Hepatic stellate cell (primary cell): ENCODE measurements at regions not wholly inside any gene's neighbourhood (a gene's known extent, or its start where the extent isn't known, plus 50 kb on each side); places are given as distances from the start of the nearest gene placed in this dataset.
"Not testable (repeated sequence)": the region's sequence is repeated elsewhere in the genome, so short reads cannot be mapped to it uniquely, and the experiment has no call there.

Experiments
- DNase-seq: peaks from one replicate; pipeline ENCODE4 v3.0.0; 2011; ENCODE audit warnings: low spot score

GRCh38 chr5:173495225-173495904, 121.1 kb downstream of the BOD1 start:
- peak; percentile 36 for DNase-seq

- DNase-seq: no peak
Observed at GRCh38 chr5:173494446-173494845, 122.0 kb downstream of the BOD1 start.

DNA sequence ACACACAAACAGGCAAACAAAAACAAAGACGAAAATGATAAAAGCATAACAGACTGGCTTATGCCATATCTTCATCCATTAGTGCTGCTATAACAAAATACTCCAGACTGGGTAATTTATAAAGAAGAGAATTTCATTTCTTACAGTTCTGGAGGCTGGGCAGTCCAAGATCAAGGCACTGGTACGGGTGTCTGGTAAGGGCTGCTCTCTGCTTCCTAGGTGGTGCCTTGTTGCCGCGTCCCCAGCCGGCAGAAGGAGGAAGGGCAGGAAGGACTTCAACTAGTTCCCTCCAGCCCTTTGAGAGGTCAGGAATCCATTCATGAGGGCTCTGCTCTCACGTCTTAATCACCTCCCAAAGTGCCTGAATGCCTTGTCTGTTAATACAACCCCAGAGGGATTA, 122.6 kb downstream of the BOD1 start:
- DNase-seq: no peak

- no peak for DNase-seq
Observed at GRCh38 chr5:173493040-173493439, 123.4 kb downstream of the BOD1 start.

GRCh38 chr5:173490681-173491080, 125.8 kb downstream of the BOD1 start:
- DNase-seq: no peak

GRCh38 chr5:173488144-173488543, 128.3 kb downstream of the BOD1 start:
- DNase-seq: no peak

- DNase-seq: no peak
Observed at GRCh38 chr5:173487300-173487699, 129.2 kb downstream of the BOD1 start.

GRCh38 chr5:173486355-173487225, 129.9 kb downstream of the BOD1 start:
- no peak for DNase-seq

GRCh38 chr5:173484569-173484968, 131.9 kb downstream of the BOD1 start:
- no peak for DNase-seq

GRCh38 chr5:173483599-173483998, 132.9 kb downstream of the BOD1 start:
- DNase-seq: not testable (repeated sequence)

DNA sequence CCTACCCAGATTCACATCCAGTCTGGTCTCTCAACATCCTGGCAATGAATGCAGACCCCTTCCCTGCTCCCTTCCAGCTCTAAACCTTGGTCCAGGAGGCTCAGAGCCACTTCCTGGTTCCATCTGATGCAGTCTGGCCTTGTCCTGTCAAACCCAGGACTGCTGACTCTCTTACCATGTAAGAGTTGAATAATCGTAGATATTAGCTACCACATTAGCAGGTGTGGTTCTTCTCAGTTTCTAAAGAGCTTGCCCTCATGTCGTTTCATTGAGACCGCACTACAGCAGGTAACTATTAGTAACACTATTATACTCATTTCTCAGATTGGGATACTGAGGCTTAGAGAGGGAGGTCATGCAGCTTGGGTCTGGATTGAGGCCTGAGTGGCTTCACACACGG, 133.3 kb downstream of the BOD1 start:
- DNase-seq: no peak

DNA sequence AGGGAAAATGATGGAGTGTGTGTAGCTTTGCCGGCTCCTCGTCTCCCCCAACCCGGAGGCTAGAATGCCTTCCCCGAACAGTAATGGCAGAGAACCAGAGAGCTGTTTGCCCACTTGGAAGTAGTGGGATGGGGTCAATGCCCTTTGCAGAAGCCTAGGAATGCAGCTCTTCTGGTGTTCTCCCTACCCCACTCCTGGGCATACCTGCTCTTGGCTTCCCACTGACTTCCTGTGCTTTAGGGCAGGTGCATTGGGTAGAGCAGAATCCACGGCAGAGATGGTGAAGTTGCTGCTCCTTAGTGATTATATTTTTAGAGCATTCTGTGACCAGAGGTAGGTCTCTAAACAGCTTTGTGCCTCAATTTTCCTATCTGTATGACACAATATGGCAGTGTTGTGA, 134.6 kb downstream of the BOD1 start:
- no peak for DNase-seq

- no peak for DNase-seq
Observed at GRCh38 chr5:173480896-173481295, 135.6 kb downstream of the BOD1 start.

DNA sequence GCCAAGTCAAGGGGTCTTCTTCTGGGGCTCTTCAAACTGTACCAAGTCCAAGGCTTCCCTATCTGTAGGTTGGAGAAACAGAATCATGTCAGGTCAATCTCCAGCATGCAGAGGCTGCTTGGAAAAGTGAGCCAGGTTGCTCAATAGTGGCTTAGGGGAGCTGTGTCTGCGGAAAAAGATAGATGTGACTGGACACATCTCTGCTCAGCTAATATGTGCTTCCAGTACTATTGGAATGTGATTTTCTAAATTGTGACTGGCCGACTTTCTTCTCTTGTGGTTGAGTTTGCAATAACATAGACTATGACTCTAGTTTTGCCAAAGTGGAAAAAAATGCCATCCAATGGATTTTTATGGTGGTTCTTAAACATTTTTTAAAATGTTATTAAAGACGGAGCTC, 136.7 kb downstream of the BOD1 start:
- no peak for DNase-seq

DNA sequence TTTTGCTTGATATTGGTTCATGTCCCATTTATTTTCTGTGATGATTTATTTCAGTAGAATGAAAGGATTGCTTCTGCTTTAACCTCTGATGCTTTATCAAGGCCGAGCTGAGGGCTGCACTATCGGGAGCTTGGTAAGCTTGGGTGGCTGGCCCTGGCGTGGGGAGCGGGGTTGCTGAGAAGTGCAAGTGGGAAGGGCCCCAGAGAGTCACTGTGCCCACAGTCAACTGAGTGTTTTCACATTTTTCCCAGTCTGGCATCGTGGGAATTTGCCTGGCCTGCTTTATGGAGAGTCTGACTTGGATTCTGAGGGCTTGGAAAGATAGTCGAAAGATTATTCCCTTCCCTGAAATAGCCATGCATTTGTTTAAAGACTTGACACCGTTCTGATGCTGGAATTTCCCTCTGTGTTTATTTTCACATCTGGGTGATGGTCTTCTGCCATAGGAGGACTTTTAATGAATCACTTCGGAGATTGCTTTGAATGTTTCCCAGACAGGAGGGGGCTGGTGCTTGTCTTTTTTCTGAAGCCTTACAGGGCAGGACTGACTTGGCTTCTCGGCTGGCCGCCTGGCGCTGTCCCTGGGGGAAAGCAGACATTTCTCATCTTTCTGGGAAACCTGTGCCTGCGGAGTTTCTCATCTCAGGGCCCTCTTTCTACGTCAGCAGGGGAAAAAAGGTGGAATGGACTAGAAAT, 139.0 kb downstream of the BOD1 start:
- DNase-seq: peak; percentile 62

GRCh38 chr5:173475780-173476179, 140.7 kb downstream of the BOD1 start:
- no peak for DNase-seq

DNA sequence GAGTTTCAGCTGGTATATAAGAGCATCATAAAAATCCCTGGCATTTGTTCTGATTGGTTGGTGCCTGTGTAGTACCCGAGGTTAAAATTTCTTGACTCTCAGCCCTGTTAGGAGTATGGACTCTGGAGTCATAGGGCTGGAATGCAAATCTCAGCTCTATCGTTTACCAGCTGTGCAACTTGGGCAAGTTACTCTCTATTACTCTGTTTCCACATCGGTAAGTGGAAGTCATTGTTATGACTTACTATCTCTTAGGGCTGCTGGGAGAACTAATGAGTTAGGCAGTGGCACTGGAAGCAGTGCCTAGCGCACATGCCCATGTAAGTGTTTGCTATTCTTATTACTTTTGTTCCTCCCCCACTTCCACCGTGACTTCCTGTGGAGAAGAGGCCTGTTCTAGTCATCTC, 141.6 kb downstream of the BOD1 start:
- DNase-seq: no peak

DNA sequence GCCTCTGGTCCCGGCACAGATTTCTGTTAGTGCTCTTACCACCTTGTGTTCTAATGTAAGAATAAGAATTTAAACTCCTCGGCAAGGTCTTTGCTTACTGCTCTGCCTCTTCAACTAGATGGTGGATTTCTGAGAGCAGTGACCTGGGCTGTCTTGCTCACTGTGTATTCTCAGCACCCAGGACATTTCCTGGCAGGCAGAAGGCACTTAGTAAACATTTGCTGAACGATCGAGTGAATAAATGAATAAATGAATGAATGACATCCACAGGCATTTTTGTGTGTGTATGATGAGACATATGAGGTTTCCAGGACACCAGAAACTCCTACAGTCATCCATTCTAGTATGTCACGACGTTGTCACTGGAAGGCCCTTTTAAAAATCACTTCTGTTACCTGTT, 143.2 kb downstream of the BOD1 start:
- no peak for DNase-seq

DNA sequence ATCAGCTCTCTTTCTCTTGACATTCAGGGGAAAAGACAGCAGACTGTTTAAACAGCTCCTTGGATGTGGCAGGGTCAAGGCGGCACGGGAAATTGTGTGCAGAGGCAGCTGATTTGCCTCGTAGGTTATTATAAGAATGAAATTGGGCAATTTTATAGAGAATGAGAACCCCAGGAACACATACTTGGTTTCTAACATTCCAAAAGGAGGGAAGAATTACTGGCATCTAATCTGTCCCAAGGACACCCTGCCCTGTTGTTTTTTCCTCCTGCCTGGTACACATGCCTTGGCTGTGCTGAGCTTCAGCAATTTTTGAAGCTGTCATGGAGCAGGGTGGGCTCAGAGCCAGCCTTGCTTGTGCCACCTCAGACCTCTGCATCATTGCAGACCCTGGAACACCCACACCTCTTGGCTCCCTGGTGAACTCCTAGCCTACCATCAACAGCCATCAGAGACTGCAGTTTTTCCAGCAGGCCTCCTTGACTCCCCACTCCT, 143.6 kb downstream of the BOD1 start:
- DNase-seq: no peak

DNA sequence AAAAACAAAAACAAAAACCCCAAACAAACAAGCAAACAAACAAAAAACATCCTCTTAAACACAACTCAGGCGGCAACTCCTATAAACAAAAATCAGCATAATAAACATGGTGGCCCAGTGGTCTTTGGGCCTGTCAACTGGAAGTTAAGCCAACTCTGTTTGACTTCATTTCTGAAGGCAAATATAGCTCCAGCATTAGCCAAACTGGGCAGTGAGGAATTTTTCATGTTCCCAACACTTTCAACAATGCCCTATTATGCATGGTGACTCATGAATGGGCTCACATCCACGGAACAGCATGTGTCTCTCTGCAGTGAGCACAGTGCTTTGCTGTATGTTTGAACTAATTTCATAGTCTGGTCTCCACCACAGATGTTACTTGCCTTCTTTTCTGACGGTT, 143.9 kb upstream of the STC2 start:
- DNase-seq: peak; percentile 60

DNA sequence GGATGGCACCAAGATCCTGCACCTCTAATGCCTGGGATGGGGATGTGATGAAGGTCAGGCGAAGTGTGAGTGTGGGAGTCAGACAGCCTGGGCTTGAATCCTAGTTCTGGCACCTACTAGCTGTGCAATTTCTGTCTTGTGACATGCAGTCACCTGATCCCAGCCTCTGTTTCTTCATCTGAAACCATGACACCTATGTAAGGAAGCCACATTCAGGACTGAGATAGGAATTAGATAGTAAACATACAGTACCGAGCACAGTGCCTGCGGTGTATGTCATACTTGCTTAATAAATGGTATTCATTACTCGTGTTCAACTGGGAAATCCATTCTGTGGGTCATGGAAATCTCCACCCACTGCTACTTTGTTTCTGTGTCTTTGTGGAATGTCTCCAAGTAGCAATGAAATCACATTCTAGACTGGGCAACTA, 140.6 kb upstream of the STC2 start:
- DNase-seq: no peak

DNA sequence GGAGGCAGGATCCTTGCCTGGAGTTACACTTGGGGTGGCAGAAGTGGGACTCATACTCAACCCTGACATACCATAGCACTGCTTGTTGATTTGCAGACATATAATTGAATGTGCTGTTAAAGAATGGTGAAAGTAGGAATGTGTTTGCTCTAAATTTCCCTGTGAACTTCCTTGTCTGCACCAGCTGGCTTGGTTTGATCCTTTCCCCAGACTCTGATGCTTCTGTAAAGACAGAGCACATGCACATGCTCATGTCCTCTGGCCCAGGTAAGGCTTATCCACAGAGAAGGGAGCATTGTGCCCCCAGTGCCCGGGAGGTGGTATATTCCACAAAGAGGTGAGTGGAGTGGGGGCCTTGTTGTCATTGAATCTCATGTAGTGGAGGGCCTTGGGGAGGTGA, 138.0 kb upstream of the STC2 start:
- DNase-seq: no peak

GRCh38 chr5:173464813-173465212, 136.6 kb upstream of the STC2 start:
- DNase-seq: no peak
